AG10803 (cell line): ENCODE measurements at regions not wholly inside any gene's neighbourhood (a gene's known extent, or its start where the extent isn't known, plus 50 kb on each side); places are given as distances from the start of the nearest gene placed in this dataset.

ENCODE experiments used
- DNase-seq: peaks from one replicate; pipeline ENCODE4 v3.0.0; 2010; ENCODE audit warnings: low read depth
- H3K4me3 ChIP-seq: 2 replicates; pipeline ENCODE4 v1.5.1; 2011; ENCODE audit warnings: mild to moderate bottlenecking, low read length, control low read depth
- CTCF ChIP-seq: conservative IDR thresholded peaks from 2 replicates; pipeline ENCODE4 v1.5.1; 2011; ENCODE audit warnings: mild to moderate bottlenecking, low read length, control low read depth, inconsistent platforms

DNA sequence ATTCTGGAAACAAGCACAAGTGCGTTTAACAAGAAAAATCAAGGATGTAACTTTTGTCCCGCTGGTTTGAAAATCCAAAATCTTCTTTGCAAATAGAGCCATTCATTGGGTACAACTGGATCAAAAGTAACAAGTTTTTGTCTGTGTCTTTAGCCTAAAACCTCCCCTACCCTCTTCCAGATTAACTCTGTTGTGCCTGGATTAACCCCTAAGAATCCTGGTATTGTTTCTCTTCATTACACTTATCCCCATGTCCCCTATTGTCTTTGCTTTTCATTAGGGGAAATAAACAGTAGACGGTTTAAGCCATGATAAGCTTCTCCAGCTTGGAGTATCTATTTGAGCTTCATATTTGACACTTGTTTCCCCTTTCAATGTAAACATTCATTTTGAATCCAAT lies 242.1 kb upstream of the ARGLU1 start:
- TF ChIP-seq CTCF: no peak
- H3K4me3 ChIP-seq: no peak overlapping the region
- no peak for DNase-seq

DNA sequence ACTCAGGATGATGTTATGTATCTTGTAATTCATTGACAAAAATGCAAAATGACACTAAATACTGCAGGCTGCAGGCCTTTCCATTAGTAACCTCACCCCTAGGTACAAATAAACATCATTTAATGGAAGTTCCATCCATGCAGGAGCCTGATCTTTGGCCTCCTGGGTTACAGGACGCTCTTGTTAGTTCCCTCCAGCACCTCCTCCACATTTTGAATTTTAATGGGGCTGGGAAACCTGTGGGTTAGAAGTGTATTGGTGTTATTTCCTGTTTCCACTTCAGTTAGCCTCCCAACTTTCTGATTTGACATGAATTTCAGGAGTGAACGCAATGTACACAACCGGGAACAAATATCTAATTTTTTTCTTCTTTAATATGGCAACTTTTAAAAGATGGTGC lies 237.1 kb upstream of the ARGLU1 start:
- DNase-seq: no peak
- no peak for TF ChIP-seq CTCF
- H3K4me3 ChIP-seq: no peak overlapping the region

DNA sequence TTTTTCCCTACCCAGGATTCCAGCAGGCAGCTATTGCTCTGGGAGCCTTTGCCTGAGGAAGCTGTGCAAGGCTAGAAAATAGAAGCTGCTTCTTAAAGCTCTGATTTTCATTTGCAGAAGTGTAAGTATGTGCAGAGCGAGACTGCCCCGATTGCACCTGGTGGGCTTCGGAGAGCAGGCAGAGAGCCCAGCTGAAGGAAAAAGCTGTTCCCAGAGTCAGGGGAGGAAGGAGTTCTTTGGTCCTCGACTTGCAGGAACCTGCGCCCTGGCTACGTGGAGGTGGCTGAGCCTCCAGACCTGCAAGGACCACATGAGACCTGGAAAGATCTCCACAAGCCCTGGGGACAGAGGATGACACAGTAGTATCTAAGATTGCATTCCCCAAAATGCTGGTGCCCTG lies 235.0 kb upstream of the ARGLU1 start:
- no peak overlapping the region for H3K4me3 ChIP-seq
- TF ChIP-seq CTCF: no peak
- no peak for DNase-seq

- TF ChIP-seq CTCF: no peak
- no peak for DNase-seq
- no peak overlapping the region for H3K4me3 ChIP-seq
These were observed 231.9 kb upstream of the ARGLU1 start for GRCh38 chr13:106799781-106800335.

DNA sequence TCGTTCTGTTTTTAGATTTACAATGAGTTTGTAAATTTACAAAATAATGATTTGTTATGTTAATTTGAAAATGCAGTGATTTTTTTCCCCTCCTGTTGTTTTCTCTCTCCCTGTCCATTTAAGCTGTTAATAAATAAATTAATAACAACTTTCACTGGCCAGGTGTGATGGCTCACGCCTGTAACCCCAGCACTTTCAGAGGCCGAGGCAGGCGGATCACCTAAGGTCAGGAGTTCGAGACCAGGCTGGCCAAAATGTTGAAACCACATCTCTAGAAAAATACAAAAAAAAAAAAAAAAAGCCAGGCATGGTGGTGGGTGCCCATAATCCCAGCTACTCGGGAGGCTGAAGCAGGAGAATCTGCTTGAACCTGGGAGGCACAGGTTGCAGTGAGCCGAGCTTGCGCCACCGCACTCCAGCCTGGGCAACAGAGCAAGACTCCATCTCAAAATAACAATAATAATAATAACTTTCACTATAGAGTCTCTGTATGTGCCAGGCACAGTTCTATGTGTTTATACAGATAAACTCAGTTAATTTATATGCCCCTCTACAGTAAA lies 229.2 kb upstream of the ARGLU1 start:
- DNase-seq: no peak
- no peak overlapping the region for H3K4me3 ChIP-seq
- TF ChIP-seq CTCF: no peak

GRCh38 chr13:106796280-106797047 lies 228.5 kb upstream of the ARGLU1 start:
- H3K4me3 ChIP-seq: no peak overlapping the region
- no peak for DNase-seq
- TF ChIP-seq CTCF: no peak

- H3K4me3 ChIP-seq: no peak overlapping the region
- DNase-seq: no peak
- no peak for TF ChIP-seq CTCF
These were observed 227.9 kb upstream of the ARGLU1 start for GRCh38 chr13:106795847-106796246.
